HG03039 (cell line): ENCODE measurements at regions not wholly inside any gene's neighbourhood (a gene's known extent, or its start where the extent isn't known, plus 50 kb on each side); places are given as distances from the start of the nearest gene placed in this dataset.

ENCODE experiments used
- ATAC-seq: cut with Tn5 transposase; IDR thresholded peaks from one replicate; pipeline ENCODE4 v1.9.1; 2021; ENCODE audit warnings: mild to moderate bottlenecking, moderate library complexity; ENCODE audit not compliant: unreplicated experiment

GRCh38 chr2:2859732-2860131 is 517.9 kb downstream of the EIPR1 start:
- ATAC-seq = no peak

GRCh38 chr2:2859164-2859563 is 518.5 kb downstream of the EIPR1 start:
- ATAC-seq = no peak

GRCh38 chr2:2856723-2857415 is 520.7 kb downstream of the EIPR1 start:
- ATAC-seq = no peak

GRCh38 chr2:2855297-2855696 is 522.3 kb downstream of the EIPR1 start:
- no peak for ATAC-seq

GRCh38 chr2:2853346-2853745 is 522.3 kb upstream of the MYT1L start:
- ATAC-seq = no peak

- ATAC-seq = no peak
Observed at GRCh38 chr2:2851806-2852777, 521.0 kb upstream of the MYT1L start.

GRCh38 chr2:2851316-2851715 is 520.2 kb upstream of the MYT1L start:
- ATAC-seq = no peak

GRCh38 chr2:2850859-2851258 is 519.8 kb upstream of the MYT1L start:
- ATAC-seq = no peak

- no peak for ATAC-seq
Observed at GRCh38 chr2:2850218-2850755, 519.2 kb upstream of the MYT1L start.

- no peak for ATAC-seq
Observed at GRCh38 chr2:2849464-2850217, 518.6 kb upstream of the MYT1L start.

GRCh38 chr2:2848621-2849333 is 517.7 kb upstream of the MYT1L start:
- no peak for ATAC-seq

GRCh38 chr2:2848198-2848597 is 517.1 kb upstream of the MYT1L start:
- ATAC-seq = no peak

GRCh38 chr2:2847209-2847676 is 516.2 kb upstream of the MYT1L start:
- ATAC-seq = no peak

GRCh38 chr2:2846332-2847208 is 515.5 kb upstream of the MYT1L start:
- no peak for ATAC-seq

GRCh38 chr2:2845806-2846315 is 514.8 kb upstream of the MYT1L start:
- no peak for ATAC-seq

GRCh38 chr2:2845267-2845666 is 514.2 kb upstream of the MYT1L start:
- ATAC-seq = no peak

GRCh38 chr2:2843969-2844548 is 513.0 kb upstream of the MYT1L start:
- no peak for ATAC-seq

- ATAC-seq = no peak
Observed at GRCh38 chr2:2842466-2842865, 511.4 kb upstream of the MYT1L start.
